Stomach (tissue), 4 donors: ENCODE measurements at regions not wholly inside any gene's neighbourhood (a gene's known extent, or its start where the extent isn't known, plus 50 kb on each side); places are given as distances from the start of the nearest gene placed in this dataset.

Source experiments
- EP300 ChIP-seq: sonication (generic); formaldehyde crosslinking; IDR thresholded peaks from one replicate; pipeline ENCODE4 v1.6.1; 2017; ENCODE audit warnings: antibody characterized with exemption
- POLR2A ChIP-seq, 4 donors: fragments of 450-650 bp; IDR thresholded peaks; one replicate each; pipeline ENCODE4 v1.6.1; 2016; ENCODE audit warnings: antibody characterized with exemption in 4 of 4, control low read depth in 2 of 4, mild to moderate bottlenecking in 1 of 4, moderate library complexity in 1 of 4
- POLR2AphosphoS5 ChIP-seq, 3 donors: sonication (generic); formaldehyde crosslinking; IDR thresholded peaks; one replicate each; pipeline ENCODE4 v1.6.1; 2016; ENCODE audit warnings: antibody characterized with exemption in 3 of 3
- TF ChIP-seq, protein P1 (sequence below), 7 experiments: fragments of 450-650 bp in 4 of 7; fragments of 200-600 bp in 3 of 7; sonication (generic) in 3 of 7; IDR thresholded peaks; one replicate each; pipeline ENCODE4 v1.5.1; 2016 to 2019; ENCODE audit warnings: antibody characterized with exemption in 7 of 7, control low read depth in 2 of 7, mild to moderate bottlenecking in 1 of 7

DNA sequence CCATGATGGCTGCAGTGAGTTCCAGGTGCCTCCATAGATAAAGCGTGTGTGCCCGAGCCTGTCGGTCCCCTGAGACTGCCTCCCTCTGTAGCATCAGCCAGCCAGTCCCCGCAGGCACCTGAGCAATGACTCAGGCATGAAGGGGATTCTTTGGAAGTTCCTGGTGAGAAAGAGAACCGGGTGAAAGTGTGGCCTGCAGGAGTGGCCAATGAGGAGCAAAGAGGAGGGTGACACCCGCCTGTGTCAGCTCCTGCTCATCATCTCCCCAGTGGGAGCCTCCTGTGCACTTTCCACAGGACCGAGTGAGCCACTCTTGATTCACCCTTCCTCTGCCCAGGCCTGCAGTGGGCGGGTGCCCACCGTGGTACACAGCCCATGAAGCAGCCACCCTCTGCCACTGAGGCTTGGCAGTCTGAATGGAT lies 71.2 kb upstream of the PTPN1 start:
- TF ChIP-seq POLR2AphosphoS5 (IDR thresholded peaks at IDR 0.05) (peak in 1 of 3 donors; percentile 34), EP300 (no peak), POLR2A (IDR thresholded peaks at IDR 0.05) (no peak)
- TF ChIP-seq, protein P1, sequence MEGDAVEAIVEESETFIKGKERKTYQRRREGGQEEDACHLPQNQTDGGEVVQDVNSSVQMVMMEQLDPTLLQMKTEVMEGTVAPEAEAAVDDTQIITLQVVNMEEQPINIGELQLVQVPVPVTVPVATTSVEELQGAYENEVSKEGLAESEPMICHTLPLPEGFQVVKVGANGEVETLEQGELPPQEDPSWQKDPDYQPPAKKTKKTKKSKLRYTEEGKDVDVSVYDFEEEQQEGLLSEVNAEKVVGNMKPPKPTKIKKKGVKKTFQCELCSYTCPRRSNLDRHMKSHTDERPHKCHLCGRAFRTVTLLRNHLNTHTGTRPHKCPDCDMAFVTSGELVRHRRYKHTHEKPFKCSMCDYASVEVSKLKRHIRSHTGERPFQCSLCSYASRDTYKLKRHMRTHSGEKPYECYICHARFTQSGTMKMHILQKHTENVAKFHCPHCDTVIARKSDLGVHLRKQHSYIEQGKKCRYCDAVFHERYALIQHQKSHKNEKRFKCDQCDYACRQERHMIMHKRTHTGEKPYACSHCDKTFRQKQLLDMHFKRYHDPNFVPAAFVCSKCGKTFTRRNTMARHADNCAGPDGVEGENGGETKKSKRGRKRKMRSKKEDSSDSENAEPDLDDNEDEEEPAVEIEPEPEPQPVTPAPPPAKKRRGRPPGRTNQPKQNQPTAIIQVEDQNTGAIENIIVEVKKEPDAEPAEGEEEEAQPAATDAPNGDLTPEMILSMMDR (IDR thresholded peaks at IDR 0.05), result no peak
